SK-N-SH (cell line): ENCODE measurements at regions not wholly inside any gene's neighbourhood (a gene's known extent, or its start where the extent isn't known, plus 50 kb on each side); places are given as distances from the start of the nearest gene placed in this dataset.

Source experiments
- CTCF ChIP-seq: fragments of 200-600 bp; sonication (generic); IDR thresholded peaks from 2 replicates; pipeline ENCODE4 v1.6.1; 2017; ENCODE audit warnings: antibody characterized with exemption, mild to moderate bottlenecking, moderate library complexity
- GATA2 ChIP-seq: sonication (generic); formaldehyde crosslinking; IDR thresholded peaks from 2 replicates; pipeline ENCODE4 v1.5.0; 2020; ENCODE audit warnings: mild to moderate bottlenecking, missing genetic modification reagents
- POLR2AphosphoS5 ChIP-seq: IDR thresholded peaks from 2 replicates; pipeline ENCODE4 v1.6.1; 2012; ENCODE audit warnings: low read depth, low read length
- REST ChIP-seq: IDR thresholded peaks from 2 replicates; pipeline ENCODE4 v1.6.1; 2012; ENCODE audit warnings: mild to moderate bottlenecking, low read depth, low read length, moderate library complexity
- USF2 ChIP-seq: fragments of 150-350 bp; IDR thresholded peaks from 2 replicates; pipeline ENCODE4 v1.6.1; 2017; ENCODE audit warnings: antibody characterized with exemption, low read length, low read depth, borderline replicate concordance

GRCh38 chr6:159373670-159374069 lies 204.5 kb downstream of the FNDC1 start:
- no peak for TF ChIP-seq REST
- TF ChIP-seq USF2, result no peak
- 0 out of 2 replicates have a peak, but pooled peaks have one; percentile 9 for TF ChIP-seq CTCF
- TF ChIP-seq POLR2AphosphoS5, result no peak
- no peak for TF ChIP-seq GATA2 (CRISPR knock-in tag)
